OCI-LY1 (cell line): ENCODE measurements at regions not wholly inside any gene's neighbourhood (a gene's known extent, or its start where the extent isn't known, plus 50 kb on each side); places are given as distances from the start of the nearest gene placed in this dataset.

Experiments used
- H2AFZ ChIP-seq: fragments of 200-600 bp; sonication (generic), shearing (Covaris generic); 2 replicates; pipeline ENCODE4 v1.6.0; 2014; ENCODE audit warnings: antibody characterized with exemption, mild to moderate bottlenecking, low read length
- H3F3A ChIP-seq: fragments of 200-600 bp; sonication (generic), shearing (Covaris generic); 2 replicates; pipeline ENCODE4 v1.6.0; 2014; ENCODE audit warnings: mild to moderate bottlenecking, antibody characterized with exemption, low read length, moderate library complexity; ENCODE audit not compliant: insufficient read depth
- H3K27ac ChIP-seq: fragments of 200-600 bp; sonication (generic); 2 replicates; pipeline ENCODE4 v1.5.1; 2014; ENCODE audit warnings: low read length, mixed run types, mild to moderate bottlenecking, low read depth; ENCODE audit not compliant: poor library complexity, severe bottlenecking
- H3K27me3 ChIP-seq: fragments of 200-600 bp; sonication (generic); 2 replicates; pipeline ENCODE4 v1.6.0; 2014; ENCODE audit warnings: antibody characterized with exemption, mild to moderate bottlenecking, low read length, moderate library complexity; ENCODE audit not compliant: insufficient read depth
- H3K36me3 ChIP-seq: fragments of 200-600 bp; sonication (generic); 2 replicates; pipeline ENCODE4 v1.6.1; 2014; ENCODE audit warnings: mild to moderate bottlenecking, antibody characterized with exemption, low read length, moderate library complexity, mixed read lengths; ENCODE audit not compliant: insufficient read depth
- H3K4me1 ChIP-seq: fragments of 200-600 bp; sonication (generic); 2 replicates; pipeline ENCODE4 v1.5.1; 2014; ENCODE audit warnings: mild to moderate bottlenecking, low read length, moderate library complexity; ENCODE audit not compliant: insufficient read depth, severe bottlenecking
- H3K4me2 ChIP-seq: fragments of 200-600 bp; sonication (generic), shearing (Covaris generic); 2 replicates; pipeline ENCODE4 v1.6.1; 2014; ENCODE audit warnings: low read length
- H3K4me3 ChIP-seq: fragments of 200-600 bp; sonication (generic); 2 replicates; pipeline ENCODE4 v1.5.1; 2014; ENCODE audit warnings: low read length, low read depth, mild to moderate bottlenecking, mixed read lengths; ENCODE audit not compliant: poor library complexity, severe bottlenecking
- H3K79me2 ChIP-seq: fragments of 200-600 bp; shearing (Covaris generic); 2 replicates; pipeline ENCODE4 v1.6.1; 2016; ENCODE audit warnings: mixed run types, low read length, mixed read lengths; ENCODE audit not compliant: insufficient read depth
- H3K9ac ChIP-seq: fragments of 200-600 bp; sonication (generic), shearing (Covaris generic); 2 replicates; pipeline ENCODE4 v1.6.1; 2014; ENCODE audit warnings: mild to moderate bottlenecking, low read length, mixed read lengths
- H3K9me2 ChIP-seq: fragments of 200-600 bp; sonication (generic), shearing (Covaris generic); 2 replicates; pipeline ENCODE4 v1.6.1; 2014; ENCODE audit warnings: low read depth, mild to moderate bottlenecking, low read length, mixed read lengths
- H3K9me3 ChIP-seq: fragments of 200-600 bp; shearing (Covaris generic); 2 replicates; pipeline ENCODE4 v1.6.1; 2014; ENCODE audit warnings: low read length, mixed read lengths
- H4K20me1 ChIP-seq: fragments of 200-600 bp; sonication (generic), shearing (Covaris generic); 2 replicates; pipeline ENCODE4 v1.6.0; 2016; ENCODE audit warnings: mild to moderate bottlenecking, low read length; ENCODE audit not compliant: insufficient read depth
- EZH2 ChIP-seq: fragments of 200-600 bp; sonication (generic), shearing (Covaris generic); IDR thresholded peaks from 2 replicates; pipeline ENCODE4 v1.8.0; 2017; ENCODE audit warnings: borderline replicate concordance, mixed run types, mild to moderate bottlenecking, antibody characterized with exemption, low read length, moderate library complexity, mixed read lengths
- TF ChIP-seq, protein P1 (sequence below): fragments of 200-600 bp; sonication (generic), shearing (Covaris generic); IDR thresholded peaks from 2 replicates; pipeline ENCODE4 v1.5.1; 2017; ENCODE audit warnings: mild to moderate bottlenecking, antibody characterized with exemption, low read length, moderate library complexity, mixed read lengths

DNA sequence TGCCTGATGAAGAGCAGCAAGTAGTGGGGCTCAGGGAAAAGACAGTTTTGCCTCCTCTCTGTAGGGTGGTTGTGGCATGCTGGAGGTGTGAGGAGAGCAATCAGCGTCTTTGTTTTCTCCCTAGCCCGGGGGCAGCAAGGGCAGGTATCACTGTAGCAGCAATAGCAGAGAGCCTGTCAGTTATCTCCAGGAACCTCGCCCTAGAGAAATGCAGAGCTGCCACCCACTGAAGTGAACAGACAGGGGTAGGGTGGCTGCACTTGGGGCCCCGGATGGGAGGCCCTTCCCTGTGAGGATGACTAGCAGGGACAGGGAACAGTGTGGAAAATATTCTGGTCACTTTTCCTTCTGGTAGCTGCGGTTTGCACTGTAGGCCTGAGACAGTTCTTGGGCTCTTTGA lies 886.5 kb downstream of the CDH8 start:
- Histone ChIP-seq H3K4me1 (no peaks in the 10 kb centered on the region), H3K4me2 (no peak overlapping the region), H3F3A (no peaks in the 10 kb centered on the region), H4K20me1 (no peaks in the 10 kb centered on the region), H3K9me3 (no peaks in the 10 kb centered on the region), H3K36me3 (no peaks in the 10 kb centered on the region), H3K79me2 (no peaks in the 10 kb centered on the region), H3K9ac (no peak overlapping the region), H3K4me3 (no peak overlapping the region), H3K9me2 (no peaks in the 10 kb centered on the region), H3K27ac (no peak overlapping the region), H3K27me3 (no peaks in the 10 kb centered on the region), H2AFZ (no peak overlapping the region)
- no peak for TF ChIP-seq EZH2
- TF ChIP-seq, protein P1, sequence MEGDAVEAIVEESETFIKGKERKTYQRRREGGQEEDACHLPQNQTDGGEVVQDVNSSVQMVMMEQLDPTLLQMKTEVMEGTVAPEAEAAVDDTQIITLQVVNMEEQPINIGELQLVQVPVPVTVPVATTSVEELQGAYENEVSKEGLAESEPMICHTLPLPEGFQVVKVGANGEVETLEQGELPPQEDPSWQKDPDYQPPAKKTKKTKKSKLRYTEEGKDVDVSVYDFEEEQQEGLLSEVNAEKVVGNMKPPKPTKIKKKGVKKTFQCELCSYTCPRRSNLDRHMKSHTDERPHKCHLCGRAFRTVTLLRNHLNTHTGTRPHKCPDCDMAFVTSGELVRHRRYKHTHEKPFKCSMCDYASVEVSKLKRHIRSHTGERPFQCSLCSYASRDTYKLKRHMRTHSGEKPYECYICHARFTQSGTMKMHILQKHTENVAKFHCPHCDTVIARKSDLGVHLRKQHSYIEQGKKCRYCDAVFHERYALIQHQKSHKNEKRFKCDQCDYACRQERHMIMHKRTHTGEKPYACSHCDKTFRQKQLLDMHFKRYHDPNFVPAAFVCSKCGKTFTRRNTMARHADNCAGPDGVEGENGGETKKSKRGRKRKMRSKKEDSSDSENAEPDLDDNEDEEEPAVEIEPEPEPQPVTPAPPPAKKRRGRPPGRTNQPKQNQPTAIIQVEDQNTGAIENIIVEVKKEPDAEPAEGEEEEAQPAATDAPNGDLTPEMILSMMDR = no peak

DNA sequence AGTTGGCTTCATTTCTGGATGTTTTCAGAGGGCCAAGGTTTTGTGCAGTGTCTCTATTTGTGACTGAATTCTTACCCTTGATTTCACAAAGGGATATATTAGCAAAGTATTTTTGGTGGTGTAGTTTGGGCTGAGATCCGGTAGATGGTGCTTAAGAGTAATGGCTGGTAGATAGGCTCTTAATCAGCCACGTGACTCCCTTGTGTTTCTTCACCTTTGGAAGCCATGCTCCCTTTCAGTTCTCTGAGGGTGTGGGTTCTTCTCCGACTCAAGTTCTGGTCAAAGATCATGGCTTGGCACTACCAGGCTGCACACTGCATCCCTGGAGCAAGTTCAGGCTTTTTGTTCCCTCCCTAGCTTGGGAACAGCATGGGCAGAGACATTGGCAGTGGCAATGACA lies 887.3 kb downstream of the CDH8 start:
- Histone ChIP-seq H3F3A (no peaks in the 10 kb centered on the region), H3K4me3 (no peak overlapping the region), H3K27me3 (no peaks in the 10 kb centered on the region), H3K9me2 (no peaks in the 10 kb centered on the region), H3K79me2 (no peaks in the 10 kb centered on the region), H3K36me3 (no peaks in the 10 kb centered on the region), H3K4me1 (no peaks in the 10 kb centered on the region), H2AFZ (no peak overlapping the region), H3K9ac (no peak overlapping the region), H3K9me3 (no peaks in the 10 kb centered on the region), H3K27ac (no peak overlapping the region), H3K4me2 (no peak overlapping the region), H4K20me1 (no peaks in the 10 kb centered on the region)
- TF ChIP-seq EZH2 = no peak
- TF ChIP-seq, protein P1 = peak; percentile 65

DNA sequence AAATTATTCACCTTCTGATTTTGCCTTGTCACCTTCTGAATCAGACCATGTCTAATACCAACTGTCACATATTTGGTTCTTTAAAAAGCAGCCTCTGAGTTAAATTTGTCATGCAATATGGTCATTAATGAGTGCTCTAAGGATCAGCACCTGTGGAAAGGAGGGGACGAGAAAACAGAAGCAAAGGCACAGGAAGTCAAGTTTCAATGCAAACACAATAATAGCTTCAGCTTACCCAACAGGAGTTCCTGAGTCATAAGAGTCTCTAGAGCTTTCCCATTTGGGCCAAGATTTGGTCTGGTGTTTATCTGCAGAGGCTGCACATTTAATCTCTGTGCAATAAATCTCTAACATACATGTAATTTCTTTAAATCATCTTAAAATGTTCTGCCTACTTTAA lies 889.8 kb downstream of the CDH8 start:
- H3K4me1 ChIP-seq = no peaks in the 10 kb centered on the region
- H3K79me2 ChIP-seq = no peaks in the 10 kb centered on the region
- H3K36me3 ChIP-seq = no peaks in the 10 kb centered on the region
- no peak for TF ChIP-seq EZH2
- TF ChIP-seq, protein P1 = no peak
- no peaks in the 10 kb centered on the region for H4K20me1 ChIP-seq
- no peaks in the 10 kb centered on the region for H3K27me3 ChIP-seq
- no peak overlapping the region for H3K27ac ChIP-seq
- no peaks in the 10 kb centered on the region for H3K9me2 ChIP-seq
- H3K4me3 ChIP-seq = no peak overlapping the region
- H2AFZ ChIP-seq = no peak overlapping the region
- H3K9ac ChIP-seq = no peak overlapping the region
- no peaks in the 10 kb centered on the region for H3F3A ChIP-seq
- H3K4me2 ChIP-seq = no peak overlapping the region
- no peaks in the 10 kb centered on the region for H3K9me3 ChIP-seq
